Activated B cell treated with CpG ODN at 0.5 μM for 24 hours (primary cell): ENCODE measurements at regions not wholly inside any gene's neighbourhood (a gene's known extent, or its start where the extent isn't known, plus 50 kb on each side); places are given as distances from the start of the nearest gene placed in this dataset.

ENCODE experiments used
- ATAC-seq: fragments of 200-7000 bp; cut with Tn5 transposase; one replicate; pipeline ENCODE4 v1.10.0; 2021; ENCODE audit warnings: low read depth, mild to moderate bottlenecking, moderate library complexity
- CTCF ChIA-PET: fragments of 350-600 bp; sonication (Branson Sonifier 250); formaldehyde crosslinking; loops from one replicate; lab custom pipeline; 2021; ENCODE audit warnings: antibody characterized with exemption; lab: Charles Lee
- POLR2A ChIA-PET: fragments of 350-600 bp; sonication (Branson Sonifier 250); formaldehyde crosslinking; loops from one replicate; lab custom pipeline; 2021; ENCODE audit warnings: antibody characterized with exemption; lab: Charles Lee
- DNase-seq: peaks from one replicate; pipeline ENCODE4 v3.0.0; 2022
- H3K27ac Mint-ChIP-seq: one replicate; pipeline ENCODE4 v1.8.0; 2020; ENCODE audit warnings: mixed read lengths
- H3K27me3 Mint-ChIP-seq: one replicate; pipeline ENCODE4 v1.8.0; 2021; ENCODE audit warnings: mixed read lengths
- H3K36me3 Mint-ChIP-seq: one replicate; pipeline ENCODE4 v1.8.0; 2021; ENCODE audit warnings: low read depth, mixed read lengths
- H3K4me1 Mint-ChIP-seq: one replicate; pipeline ENCODE4 v1.8.0; 2021; ENCODE audit warnings: mixed read lengths
- H3K4me3 Mint-ChIP-seq: one replicate; pipeline ENCODE4 v1.8.0; 2020; ENCODE audit warnings: mild to moderate bottlenecking, mixed read lengths
- H3K9me3 Mint-ChIP-seq: one replicate; pipeline ENCODE4 v1.8.0; 2020; ENCODE audit warnings: mixed read lengths
- intact Hi-C: fragments of 100-400 bp; cut with micrococcal nuclease; formaldehyde crosslinking; loops from one replicate; pipeline ENCODE4 v1.15.1; 2024
- TF ChIP-seq, protein P1 (sequence below): fragments of 200-600 bp; IDR thresholded peaks from one replicate; pipeline ENCODE4 v1.8.0; 2022; ENCODE audit warnings: antibody characterized with exemption, mild to moderate bottlenecking

DNA sequence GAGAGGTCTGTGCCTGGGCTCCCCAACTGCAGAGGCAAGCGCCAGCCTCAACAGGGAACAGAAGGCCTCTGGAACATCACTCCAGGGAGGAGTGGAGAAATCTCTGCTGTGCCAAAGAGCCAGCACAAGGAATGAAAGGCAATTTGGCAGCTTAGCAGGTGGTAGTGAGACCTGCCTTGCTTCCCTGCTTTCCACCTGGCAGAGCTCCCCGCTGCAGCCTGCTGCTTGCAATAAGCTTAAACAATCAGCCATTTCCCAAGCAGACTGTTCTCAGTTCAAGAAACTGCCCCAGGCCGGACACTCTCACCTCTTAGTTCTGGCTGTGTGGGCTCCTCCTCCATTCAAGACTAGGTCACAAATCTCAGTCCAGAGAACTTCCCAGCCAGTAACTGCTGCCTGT is 370.6 kb downstream of the MAGEB5 start:
- Mint-ChIP-seq H3K27ac (no peak overlapping the region), H3K27me3 (no peaks in the 10 kb centered on the region), H3K9me3 (no peaks in the 10 kb centered on the region), H3K4me3 (no peak overlapping the region), H3K4me1 (no peaks in the 10 kb centered on the region), H3K36me3 (no peaks in the 10 kb centered on the region)
- TF ChIP-seq, protein P1, sequence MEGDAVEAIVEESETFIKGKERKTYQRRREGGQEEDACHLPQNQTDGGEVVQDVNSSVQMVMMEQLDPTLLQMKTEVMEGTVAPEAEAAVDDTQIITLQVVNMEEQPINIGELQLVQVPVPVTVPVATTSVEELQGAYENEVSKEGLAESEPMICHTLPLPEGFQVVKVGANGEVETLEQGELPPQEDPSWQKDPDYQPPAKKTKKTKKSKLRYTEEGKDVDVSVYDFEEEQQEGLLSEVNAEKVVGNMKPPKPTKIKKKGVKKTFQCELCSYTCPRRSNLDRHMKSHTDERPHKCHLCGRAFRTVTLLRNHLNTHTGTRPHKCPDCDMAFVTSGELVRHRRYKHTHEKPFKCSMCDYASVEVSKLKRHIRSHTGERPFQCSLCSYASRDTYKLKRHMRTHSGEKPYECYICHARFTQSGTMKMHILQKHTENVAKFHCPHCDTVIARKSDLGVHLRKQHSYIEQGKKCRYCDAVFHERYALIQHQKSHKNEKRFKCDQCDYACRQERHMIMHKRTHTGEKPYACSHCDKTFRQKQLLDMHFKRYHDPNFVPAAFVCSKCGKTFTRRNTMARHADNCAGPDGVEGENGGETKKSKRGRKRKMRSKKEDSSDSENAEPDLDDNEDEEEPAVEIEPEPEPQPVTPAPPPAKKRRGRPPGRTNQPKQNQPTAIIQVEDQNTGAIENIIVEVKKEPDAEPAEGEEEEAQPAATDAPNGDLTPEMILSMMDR, result no peak
- DNase-seq (no peak), ATAC-seq (no peak)
- POLR2A ChIA-PET, result no interaction called here
- intact Hi-C loops, result no loop called here
- CTCF ChIA-PET, result no interaction called here

DNA sequence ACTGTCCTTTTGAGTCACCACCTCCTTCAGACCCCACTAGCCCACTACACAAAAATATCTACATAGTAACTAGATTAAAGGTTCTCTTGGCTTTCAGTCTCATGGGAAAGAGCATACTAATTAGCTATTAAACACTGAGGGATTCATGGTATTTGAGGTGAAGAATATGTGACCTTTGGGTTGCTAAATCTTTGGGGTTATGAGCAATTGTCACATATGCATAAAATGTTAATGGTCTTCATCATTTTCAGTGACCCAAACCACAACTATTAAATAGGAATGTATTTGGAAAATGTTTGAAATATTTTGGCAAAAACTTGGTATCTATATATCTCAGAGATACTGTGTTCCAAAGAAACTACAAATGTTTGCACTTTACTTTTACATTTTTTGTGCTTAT is 365.1 kb downstream of the MAGEB5 start:
- no peak overlapping the region for H3K4me3 Mint-ChIP-seq
- H3K4me1 Mint-ChIP-seq, result no peaks in the 10 kb centered on the region
- H3K27ac Mint-ChIP-seq, result no peak overlapping the region
- ChIA-PET CTCF (no interaction called here), POLR2A (no interaction called here)
- H3K9me3 Mint-ChIP-seq, result no peaks in the 10 kb centered on the region
- ATAC-seq (no peak), DNase-seq (no peak)
- H3K36me3 Mint-ChIP-seq, result no peaks in the 10 kb centered on the region
- no peaks in the 10 kb centered on the region for H3K27me3 Mint-ChIP-seq
- TF ChIP-seq, protein P1, result no peak
- intact Hi-C loops, result no loop called here

DNA sequence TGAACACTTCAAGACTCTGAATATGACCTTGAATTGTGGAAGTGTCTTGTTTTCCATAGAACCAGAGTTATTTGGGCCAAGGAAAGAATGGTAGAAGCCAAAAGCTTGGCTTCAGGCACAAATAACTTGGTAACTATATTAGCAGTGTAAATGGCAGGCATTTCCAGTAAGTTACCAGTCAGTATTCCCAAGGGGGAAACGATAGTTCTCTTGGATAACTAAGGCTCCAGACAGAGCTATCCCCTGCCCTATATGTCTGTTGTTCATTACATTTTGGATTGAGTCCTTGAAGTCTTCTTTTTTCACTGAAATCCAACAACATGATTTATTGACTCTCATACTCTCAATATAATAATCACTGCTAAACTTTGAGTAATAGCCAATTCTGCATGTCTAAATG is 364.1 kb downstream of the MAGEB5 start:
- Mint-ChIP-seq H3K4me3 (no peak overlapping the region), H3K27ac (no peak overlapping the region), H3K27me3 (no peaks in the 10 kb centered on the region), H3K4me1 (no peaks in the 10 kb centered on the region), H3K36me3 (no peaks in the 10 kb centered on the region), H3K9me3 (no peaks in the 10 kb centered on the region)
- intact Hi-C loops, result no loop called here
- ATAC-seq (no peak), DNase-seq (no peak)
- ChIA-PET POLR2A (no interaction called here), CTCF (no interaction called here)
- TF ChIP-seq, protein P1, result no peak

DNA sequence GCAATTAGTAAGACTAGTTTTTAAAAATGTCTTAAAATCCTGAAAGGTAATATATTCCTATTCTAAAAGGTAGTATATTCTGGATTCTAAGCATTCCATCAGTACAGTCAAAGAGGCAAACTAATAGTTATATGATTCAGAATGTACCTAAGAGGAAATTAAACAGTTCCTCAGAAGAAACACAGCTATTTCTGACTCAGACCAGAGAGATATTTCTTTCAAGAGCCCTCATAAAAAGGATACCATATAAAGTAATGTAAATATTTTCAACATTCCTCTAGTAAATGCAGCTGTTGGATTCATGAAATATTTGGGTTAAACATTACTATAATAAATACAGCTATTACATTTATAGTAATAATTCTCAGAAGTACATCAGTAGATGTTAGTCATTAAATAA is 358.3 kb downstream of the MAGEB5 start:
- H3K27me3 Mint-ChIP-seq, result no peaks in the 10 kb centered on the region
- intact Hi-C loops, result no loop called here
- H3K4me3 Mint-ChIP-seq, result no peak overlapping the region
- no peaks in the 10 kb centered on the region for H3K36me3 Mint-ChIP-seq
- no peak overlapping the region for H3K27ac Mint-ChIP-seq
- ChIA-PET CTCF (no interaction called here), POLR2A (no interaction called here)
- TF ChIP-seq, protein P1, result no peak
- DNase-seq, result no peak
- no peaks in the 10 kb centered on the region for H3K9me3 Mint-ChIP-seq
- no peak for ATAC-seq
- H3K4me1 Mint-ChIP-seq, result no peaks in the 10 kb centered on the region

DNA sequence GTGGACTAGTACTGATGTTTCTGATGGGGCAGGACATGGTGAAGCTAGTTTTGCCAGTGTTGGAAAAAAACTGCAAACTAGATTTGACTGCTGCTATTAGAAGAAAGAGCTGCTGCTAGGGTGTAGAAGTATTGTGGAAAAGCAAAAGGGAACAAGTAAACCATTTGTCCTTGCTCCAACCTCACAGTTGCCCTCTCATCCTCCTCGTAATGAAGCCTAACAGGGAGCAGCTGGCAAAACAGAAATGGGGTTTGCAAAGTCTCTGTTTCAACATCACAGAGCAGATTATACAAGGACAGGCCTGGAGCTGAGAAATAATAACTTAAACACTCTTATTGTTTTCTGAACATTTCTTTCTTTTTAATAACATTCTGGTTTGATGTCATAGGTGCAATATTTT is 346.2 kb downstream of the MAGEB5 start:
- intact Hi-C loops, result no loop called here
- ChIA-PET POLR2A (no interaction called here), CTCF (no interaction called here)
- no peaks in the 10 kb centered on the region for H3K36me3 Mint-ChIP-seq
- no peaks in the 10 kb centered on the region for H3K9me3 Mint-ChIP-seq
- no peaks in the 10 kb centered on the region for H3K27me3 Mint-ChIP-seq
- no peak for DNase-seq
- no peak overlapping the region for H3K4me3 Mint-ChIP-seq
- no peaks in the 10 kb centered on the region for H3K4me1 Mint-ChIP-seq
- ATAC-seq, result no peak
- no peak overlapping the region for H3K27ac Mint-ChIP-seq
- TF ChIP-seq, protein P1, result no peak
